ENCODE measurements at regions not wholly inside any gene's neighbourhood (a gene's known extent, or its start where the extent isn't known, plus 50 kb on each side); places are given as distances from the start of the nearest gene placed in this dataset.

- H3K9ac ChIP-seq (ENCODE audit: low read depth, low read length), result no peak overlapping the region
- H3K4me3 ChIP-seq (ENCODE audit: low read depth in 1 of 2, low read length in 2 of 2), result no peak overlapping the region
- H3K9me3 ChIP-seq (ENCODE audit: insufficient read depth, low read length, severe bottlenecking), result no peaks in the 10 kb centered on the region
- H3K79me2 ChIP-seq (ENCODE audit: insufficient read depth, low read length), result no peaks in the 10 kb centered on the region
- H4K20me1 ChIP-seq (ENCODE audit: insufficient read depth, low read length), result no peaks in the 10 kb centered on the region
- H3K36me3 ChIP-seq (ENCODE audit: insufficient read depth, low read length), result no peaks in the 10 kb centered on the region
- ATAC-seq (ENCODE audit: insufficient read depth, low read depth), result no peak
- no peak overlapping the region for H3K27ac ChIP-seq (ENCODE audit: low read length)
- no peaks in the 10 kb centered on the region for H3K4me1 ChIP-seq (ENCODE audit: insufficient read depth, low read length)
- TF ChIP-seq EZH2 (IDR thresholded peaks at IDR 0.05; ENCODE audit: borderline replicate concordance, low read depth, low read length, severe bottlenecking) (no peak), CTCF (IDR thresholded peaks at IDR 0.05; ENCODE audit: borderline replicate concordance, extremely low read depth, low read length, poor library complexity, severe bottlenecking) (no peak)
- H2AFZ ChIP-seq (ENCODE audit: low read depth, low read length), result no peak overlapping the region
- no peak for DNase-seq
- no peak overlapping the region for H3K4me2 ChIP-seq (ENCODE audit: insufficient read depth, low read length)
- H3K27me3 ChIP-seq (ENCODE audit: insufficient read depth, low read length, poor library complexity), result peaks cover 24% of the 10 kb centered on the region
These were observed 540.7 kb downstream of the HAO1 start for GRCh38 chr20:7399575-7399974.

DNA sequence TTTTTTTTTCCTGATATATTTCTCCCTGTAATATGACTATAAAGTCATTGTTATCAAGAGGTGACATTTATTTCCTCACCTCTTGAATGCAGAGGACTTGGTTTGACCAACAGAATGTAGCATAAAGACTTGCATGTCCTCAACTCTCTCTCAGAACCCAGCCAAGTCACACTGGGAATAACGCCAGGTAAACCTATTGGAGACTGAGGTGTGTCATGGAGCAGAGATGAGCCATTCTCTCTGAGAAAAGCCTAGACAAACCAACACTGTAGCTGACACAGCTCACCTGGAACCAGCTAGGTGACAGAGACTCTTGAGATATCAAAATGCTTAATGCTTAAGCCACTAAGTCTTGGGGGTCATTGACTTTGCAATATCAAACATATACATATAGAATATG lies 533.6 kb downstream of the HAO1 start:
- no peak for ATAC-seq (ENCODE audit: insufficient read depth, low read depth)
- H3K4me2 ChIP-seq (ENCODE audit: insufficient read depth, low read length), result no peak overlapping the region
- H3K4me3 ChIP-seq (ENCODE audit: low read depth in 1 of 2, low read length in 2 of 2), result no peak overlapping the region
- no peaks in the 10 kb centered on the region for H4K20me1 ChIP-seq (ENCODE audit: insufficient read depth, low read length)
- no peaks in the 10 kb centered on the region for H3K79me2 ChIP-seq (ENCODE audit: insufficient read depth, low read length)
- H3K9me3 ChIP-seq (ENCODE audit: insufficient read depth, low read length, severe bottlenecking), result no peaks in the 10 kb centered on the region
- TF ChIP-seq CTCF (IDR thresholded peaks at IDR 0.05; ENCODE audit: borderline replicate concordance, extremely low read depth, low read length, poor library complexity, severe bottlenecking), result no peak
- no peak for TF ChIP-seq EZH2 (IDR thresholded peaks at IDR 0.05; ENCODE audit: borderline replicate concordance, low read depth, low read length, severe bottlenecking)
- no peak overlapping the region for H3K27ac ChIP-seq (ENCODE audit: low read length)
- no peak overlapping the region for H2AFZ ChIP-seq (ENCODE audit: low read depth, low read length)
- H3K36me3 ChIP-seq (ENCODE audit: insufficient read depth, low read length), result no peaks in the 10 kb centered on the region
- H3K9ac ChIP-seq (ENCODE audit: low read depth, low read length), result no peak overlapping the region
- peaks cover 5% of the 10 kb centered on the region for H3K27me3 ChIP-seq (ENCODE audit: insufficient read depth, low read length, poor library complexity)
- DNase-seq, result no peak
- no peaks in the 10 kb centered on the region for H3K4me1 ChIP-seq (ENCODE audit: insufficient read depth, low read length)

GRCh38 chr20:7410150-7410549 lies 530.1 kb downstream of the HAO1 start:
- Histone ChIP-seq H3K79me2 (ENCODE audit: insufficient read depth, low read length) (no peaks in the 10 kb centered on the region), H3K36me3 (ENCODE audit: insufficient read depth, low read length) (no peaks in the 10 kb centered on the region), H3K27me3 (ENCODE audit: insufficient read depth, low read length, poor library complexity) (no peaks in the 10 kb centered on the region), H3K4me1 (ENCODE audit: insufficient read depth, low read length) (no peaks in the 10 kb centered on the region), H3K9ac (ENCODE audit: low read depth, low read length) (no peak overlapping the region), H3K4me2 (ENCODE audit: insufficient read depth, low read length) (no peak overlapping the region), H2AFZ (ENCODE audit: low read depth, low read length) (no peak overlapping the region), H4K20me1 (ENCODE audit: insufficient read depth, low read length) (no peaks in the 10 kb centered on the region), H3K4me3 (ENCODE audit: low read depth in 1 of 2, low read length in 2 of 2) (no peak overlapping the region), H3K27ac (ENCODE audit: low read length) (no peak overlapping the region), H3K9me3 (ENCODE audit: insufficient read depth, low read length, severe bottlenecking) (no peaks in the 10 kb centered on the region)
- TF ChIP-seq EZH2 (IDR thresholded peaks at IDR 0.05; ENCODE audit: borderline replicate concordance, low read depth, low read length, severe bottlenecking) (no peak), CTCF (IDR thresholded peaks at IDR 0.05; ENCODE audit: borderline replicate concordance, extremely low read depth, low read length, poor library complexity, severe bottlenecking) (no peak)
- DNase-seq (no peak), ATAC-seq (ENCODE audit: insufficient read depth, low read depth) (no peak)

DNA sequence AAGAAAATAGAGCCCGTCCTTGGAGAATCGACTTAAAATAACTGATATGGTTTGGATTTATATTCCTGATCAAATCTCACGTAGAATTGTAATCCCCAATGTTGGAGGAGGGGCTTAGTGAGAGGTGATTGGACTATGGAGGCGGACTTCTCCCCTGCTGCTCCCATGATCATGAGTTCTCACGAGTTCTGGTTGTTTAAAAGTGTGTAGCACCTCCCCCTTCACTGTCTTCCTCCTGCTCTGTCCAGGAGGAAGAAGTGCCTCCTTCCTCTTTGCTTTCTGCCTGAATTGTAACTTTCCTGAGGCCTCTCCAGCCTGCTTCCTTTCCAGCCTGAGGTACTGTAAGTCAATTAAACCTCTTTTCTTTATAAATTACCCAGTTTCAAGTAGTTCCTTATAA lies 529.2 kb downstream of the HAO1 start:
- DNase-seq (no peak), ATAC-seq (ENCODE audit: insufficient read depth, low read depth) (no peak)
- Histone ChIP-seq H3K79me2 (ENCODE audit: insufficient read depth, low read length) (no peaks in the 10 kb centered on the region), H3K4me2 (ENCODE audit: insufficient read depth, low read length) (no peak overlapping the region), H3K36me3 (ENCODE audit: insufficient read depth, low read length) (no peaks in the 10 kb centered on the region), H3K27ac (ENCODE audit: low read length) (no peak overlapping the region), H3K9me3 (ENCODE audit: insufficient read depth, low read length, severe bottlenecking) (no peaks in the 10 kb centered on the region), H3K4me1 (ENCODE audit: insufficient read depth, low read length) (no peaks in the 10 kb centered on the region), H3K27me3 (ENCODE audit: insufficient read depth, low read length, poor library complexity) (no peaks in the 10 kb centered on the region), H3K4me3 (ENCODE audit: low read depth in 1 of 2, low read length in 2 of 2) (no peak overlapping the region), H2AFZ (ENCODE audit: low read depth, low read length) (no peak overlapping the region), H4K20me1 (ENCODE audit: insufficient read depth, low read length) (no peaks in the 10 kb centered on the region), H3K9ac (ENCODE audit: low read depth, low read length) (no peak overlapping the region)
- TF ChIP-seq CTCF (IDR thresholded peaks at IDR 0.05; ENCODE audit: borderline replicate concordance, extremely low read depth, low read length, poor library complexity, severe bottlenecking) (no peak), EZH2 (IDR thresholded peaks at IDR 0.05; ENCODE audit: borderline replicate concordance, low read depth, low read length, severe bottlenecking) (no peak)

All from DND-41 (cell line).